ENCODE measurements at regions not wholly inside any gene's neighbourhood (a gene's known extent, or its start where the extent isn't known, plus 50 kb on each side); places are given as distances from the start of the nearest gene placed in this dataset.
A peak's percentile ranks its signal among the peaks of the same experiment; 100 is the strongest.

DNA sequence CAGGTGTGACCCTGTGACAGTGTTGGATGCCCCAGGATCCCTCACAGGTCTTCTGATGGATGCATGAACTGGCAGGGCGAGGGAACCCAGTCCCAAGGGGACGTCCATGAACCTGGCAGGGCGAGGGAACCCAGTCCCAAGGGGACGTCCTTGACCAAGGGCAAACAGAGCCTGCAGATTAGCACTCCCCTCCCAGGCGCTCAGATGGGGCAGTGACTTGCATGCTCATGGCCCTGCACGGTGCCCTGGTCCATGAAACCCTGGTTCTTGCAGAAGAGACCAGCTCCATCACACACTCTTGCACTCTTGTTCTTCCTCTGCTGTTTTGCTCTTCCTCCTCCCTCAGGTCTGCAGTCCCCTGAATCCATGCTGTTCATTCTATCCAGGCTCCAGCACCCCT lies 192.7 kb downstream of the GALR1 start:
- DNase-seq (ENCODE audit: low spot score in 2 of 2): peak in 1 of 2 donors; percentile 73
- TF ChIP-seq CTCF (IDR thresholded peaks at IDR 0.05) (no peak), POLR2A (IDR thresholded peaks at IDR 0.05) (no peak)
- H3K4me3 ChIP-seq (ENCODE audit: low read depth, poor library complexity, severe bottlenecking): no peak overlapping the region
- 79 to 83% methylated on average over 6 of the region's 6 CpGs for WGBS, 2 donors
- intact Hi-C loops (cut with DNase I; ENCODE audit: low total_unique reads): no loop called here

- intact Hi-C loops (cut with DNase I; ENCODE audit: low total_unique reads): no loop called here
- TF ChIP-seq CTCF (IDR thresholded peaks at IDR 0.05): no peak
- no peak for TF ChIP-seq POLR2A (IDR thresholded peaks at IDR 0.05)
- peak in 1 of 2 donors; percentile 74 for DNase-seq (ENCODE audit: low spot score in 2 of 2)
- H3K4me3 ChIP-seq (ENCODE audit: low read depth, poor library complexity, severe bottlenecking): no peak overlapping the region
- WGBS, 2 donors: 87 to 95% methylated on average over 10 of the region's 10 CpGs
Measured at GRCh38 chr18:77444385-77444784, 194.7 kb downstream of the GALR1 start.

DNA sequence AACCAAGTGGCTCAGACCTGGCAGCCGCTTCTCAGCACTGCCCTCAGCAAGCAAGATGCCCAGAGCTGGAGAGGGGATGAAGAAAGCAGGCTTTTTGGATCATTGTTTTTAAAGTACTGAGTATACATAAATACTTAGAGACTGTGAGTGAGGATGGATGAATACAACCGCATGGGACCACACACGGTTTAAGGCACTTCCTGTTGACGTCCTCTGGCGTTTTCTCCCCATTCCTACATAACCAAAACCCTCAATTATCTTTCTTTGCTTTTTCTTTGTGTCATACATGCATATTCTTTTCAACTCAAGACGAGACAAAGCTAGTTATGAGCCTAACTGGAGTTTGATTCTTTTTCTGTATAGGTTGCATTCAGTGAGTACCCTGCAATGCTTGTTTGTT lies 198.4 kb downstream of the GALR1 start:
- H3K4me3 ChIP-seq (ENCODE audit: low read depth, poor library complexity, severe bottlenecking): no peak overlapping the region
- no peak for TF ChIP-seq CTCF (IDR thresholded peaks at IDR 0.05)
- TF ChIP-seq POLR2A (IDR thresholded peaks at IDR 0.05): no peak
- WGBS, 2 donors: 46 to 65% methylated on average over 6 of the region's 6 CpGs
- intact Hi-C loops (cut with DNase I; ENCODE audit: low total_unique reads): no loop called here
- DNase-seq (ENCODE audit: low spot score in 2 of 2): no peak

- H3K4me3 ChIP-seq (ENCODE audit: low read depth, poor library complexity, severe bottlenecking): no peak overlapping the region
- WGBS, 2 donors: 92 to 98% methylated on average over 2 of the region's 2 CpGs
- intact Hi-C loops (cut with DNase I; ENCODE audit: low total_unique reads): no loop called here
- TF ChIP-seq CTCF (IDR thresholded peaks at IDR 0.05): no peak
- no peak for TF ChIP-seq POLR2A (IDR thresholded peaks at IDR 0.05)
- no peak for DNase-seq (ENCODE audit: low spot score in 2 of 2)
Measured at GRCh38 chr18:77455004-77455403, 205.4 kb downstream of the GALR1 start.

DNA sequence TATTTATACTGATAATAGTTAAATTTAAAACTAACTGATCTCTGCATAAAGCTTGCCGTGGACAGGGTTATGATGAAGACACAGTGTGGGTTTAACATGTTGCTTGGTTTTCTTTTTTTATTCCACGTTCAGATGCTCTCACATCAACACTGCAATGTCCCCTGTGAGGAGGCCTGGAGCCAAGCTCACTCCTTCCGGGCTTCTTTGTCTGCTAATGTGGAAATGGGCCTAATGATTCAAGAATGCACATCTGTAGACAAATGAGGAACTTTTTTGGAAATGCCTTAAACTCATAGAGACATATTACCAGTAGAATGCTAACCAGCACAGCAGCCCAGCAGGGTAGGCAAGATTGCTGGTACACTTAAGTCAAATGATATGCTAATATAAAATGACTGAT lies 208.0 kb downstream of the GALR1 start:
- DNase-seq (ENCODE audit: low spot score in 2 of 2): no peak
- TF ChIP-seq POLR2A (IDR thresholded peaks at IDR 0.05) (no peak), CTCF (IDR thresholded peaks at IDR 0.05) (no peak)
- WGBS, 2 donors: 58 to 70% methylated on average over 3 of the region's 3 CpGs
- no peak overlapping the region for H3K4me3 ChIP-seq (ENCODE audit: low read depth, poor library complexity, severe bottlenecking)
- intact Hi-C loops (cut with DNase I; ENCODE audit: low total_unique reads): no loop called here

DNA sequence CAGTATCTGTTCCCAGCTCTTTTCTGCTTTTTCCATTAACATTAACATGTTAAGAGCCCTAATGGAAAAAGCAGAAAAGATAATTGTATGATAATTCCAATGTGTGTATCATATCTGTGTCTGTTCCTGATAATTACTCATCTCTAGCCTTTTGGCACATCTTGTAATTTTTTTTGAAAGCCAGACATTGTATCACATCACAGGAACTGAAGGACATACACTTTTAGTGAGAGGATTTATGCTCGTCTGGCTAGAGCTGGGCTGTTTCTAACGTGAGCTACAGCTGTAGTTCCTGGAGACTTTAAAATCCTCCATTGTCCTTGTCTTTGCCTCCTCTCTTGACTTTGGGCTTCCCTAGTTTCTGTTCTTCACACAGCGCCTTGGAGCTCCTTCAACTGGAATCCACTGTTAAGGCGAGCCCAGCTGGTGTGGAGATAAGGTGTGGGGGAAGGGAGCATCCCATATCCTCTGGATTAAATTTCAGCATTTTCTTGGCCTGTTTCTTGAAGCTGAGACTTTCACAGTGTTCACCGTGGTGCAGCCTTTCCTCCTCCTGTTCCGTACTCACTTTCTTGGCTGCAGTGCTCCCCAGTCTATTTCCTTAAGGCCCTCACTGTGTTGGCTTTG lies 211.5 kb downstream of the GALR1 start:
- TF ChIP-seq POLR2A (IDR thresholded peaks at IDR 0.05): no peak
- TF ChIP-seq CTCF (IDR thresholded peaks at IDR 0.05): no peak
- DNase-seq (ENCODE audit: low spot score in 2 of 2): no peak
- 62 to 72% methylated on average over 6 of the region's 6 CpGs for WGBS, 2 donors
- H3K4me3 ChIP-seq (ENCODE audit: low read depth, poor library complexity, severe bottlenecking): no peak overlapping the region
- intact Hi-C loops (cut with DNase I; ENCODE audit: low total_unique reads): no loop called here
